ENCODE measurements at regions not wholly inside any gene's neighbourhood (a gene's known extent, or its start where the extent isn't known, plus 50 kb on each side); places are given as distances from the start of the nearest gene placed in this dataset.
A peak's percentile ranks its signal among the peaks of the same experiment; 100 is the strongest.

GRCh38 chr1:195806060-195806459 lies 802.2 kb downstream of the KCNT2 start:
- TF ChIP-seq CTCF (conservative IDR thresholded peaks at IDR 0.05; ENCODE audit: low read length) = no peak
- no peak for TF ChIP-seq EZH2phosphoT487 (IDR thresholded peaks at IDR 0.05; ENCODE audit: borderline replicate concordance, low read depth, low read length)
- POLR2A ChIA-PET = interaction anchor here (0.6 kb wide), 1 partner anchor 1414 kb away, joined by 4 read pairs; no protein-coding TSS in a partner anchor
- no peaks in the 10 kb centered on the region for H3K79me2 ChIP-seq (ENCODE audit: insufficient read depth, low read depth, low read length)
- no peaks in the 10 kb centered on the region for H4K20me1 ChIP-seq (ENCODE audit: insufficient read depth, low read length)
- no TSS peak for BruUV-seq (replicated peaks)
- DNase-seq (ENCODE audit: low spot score) = no peak
- H2AFZ ChIP-seq (ENCODE audit: low read length) = no peak overlapping the region
- CTCF ChIA-PET (ENCODE audit: unreplicated experiment) = no interaction called here
- no peaks in the 10 kb centered on the region for H3K9me3 ChIP-seq (ENCODE audit: low read length)
- no peak overlapping the region for H3K4me2 ChIP-seq (ENCODE audit: low read length)
- H3K4me3 ChIP-seq (ENCODE audit: low read depth, low read length, poor library complexity, severe bottlenecking) = no peak overlapping the region
- no peak overlapping the region for H3K27ac ChIP-seq (ENCODE audit: low read depth, low read length, poor library complexity, severe bottlenecking)
- H3K4me1 ChIP-seq (ENCODE audit: insufficient read depth, low read length, poor library complexity, severe bottlenecking) = no peaks in the 10 kb centered on the region
- no peaks in the 10 kb centered on the region for H3K9me2 ChIP-seq (ENCODE audit: insufficient read depth, low read length)
- intact Hi-C loops (cut with micrococcal nuclease; ENCODE audit: unreplicated experiment) = no loop called here
- no peaks in the 10 kb centered on the region for H3K36me3 ChIP-seq (ENCODE audit: insufficient read depth, low read length)

GRCh38 chr1:195804547-195804946 lies 803.7 kb downstream of the KCNT2 start:
- no peak overlapping the region for H3K4me3 ChIP-seq (ENCODE audit: low read depth, low read length, poor library complexity, severe bottlenecking)
- intact Hi-C loops (cut with micrococcal nuclease; ENCODE audit: unreplicated experiment) = no loop called here
- peak; percentile 60 for TF ChIP-seq CTCF (conservative IDR thresholded peaks at IDR 0.05; ENCODE audit: low read length)
- no peak for TF ChIP-seq EZH2phosphoT487 (IDR thresholded peaks at IDR 0.05; ENCODE audit: borderline replicate concordance, low read depth, low read length)
- no peaks in the 10 kb centered on the region for H4K20me1 ChIP-seq (ENCODE audit: insufficient read depth, low read length)
- H3K36me3 ChIP-seq (ENCODE audit: insufficient read depth, low read length) = no peaks in the 10 kb centered on the region
- DNase-seq (ENCODE audit: low spot score) = no peak
- BruUV-seq (replicated peaks) = no TSS peak
- H3K4me2 ChIP-seq (ENCODE audit: low read length) = no peak overlapping the region
- no peaks in the 10 kb centered on the region for H3K9me2 ChIP-seq (ENCODE audit: insufficient read depth, low read length)
- no peak overlapping the region for H2AFZ ChIP-seq (ENCODE audit: low read length)
- H3K4me1 ChIP-seq (ENCODE audit: insufficient read depth, low read length, poor library complexity, severe bottlenecking) = no peaks in the 10 kb centered on the region
- H3K27ac ChIP-seq (ENCODE audit: low read depth, low read length, poor library complexity, severe bottlenecking) = no peak overlapping the region
- ChIA-PET POLR2A (no interaction called here), CTCF (ENCODE audit: unreplicated experiment) (no interaction called here)
- no peaks in the 10 kb centered on the region for H3K79me2 ChIP-seq (ENCODE audit: insufficient read depth, low read depth, low read length)
- H3K9me3 ChIP-seq (ENCODE audit: low read length) = no peaks in the 10 kb centered on the region

GRCh38 chr1:195799016-195799415 lies 809.2 kb downstream of the KCNT2 start:
- H4K20me1 ChIP-seq (ENCODE audit: insufficient read depth, low read length) = no peaks in the 10 kb centered on the region
- H3K36me3 ChIP-seq (ENCODE audit: insufficient read depth, low read length) = no peaks in the 10 kb centered on the region
- no peak for DNase-seq (ENCODE audit: low spot score)
- no peak overlapping the region for H3K27ac ChIP-seq (ENCODE audit: low read depth, low read length, poor library complexity, severe bottlenecking)
- H3K4me2 ChIP-seq (ENCODE audit: low read length) = no peak overlapping the region
- CTCF ChIA-PET (ENCODE audit: unreplicated experiment) = no interaction called here
- no peaks in the 10 kb centered on the region for H3K79me2 ChIP-seq (ENCODE audit: insufficient read depth, low read depth, low read length)
- BruUV-seq (replicated peaks) = no TSS peak
- H3K9me3 ChIP-seq (ENCODE audit: low read length) = no peaks in the 10 kb centered on the region
- intact Hi-C loops (cut with micrococcal nuclease; ENCODE audit: unreplicated experiment) = no loop called here
- POLR2A ChIA-PET = no interaction called here
- no peaks in the 10 kb centered on the region for H3K9me2 ChIP-seq (ENCODE audit: insufficient read depth, low read length)
- no peak for TF ChIP-seq CTCF (conservative IDR thresholded peaks at IDR 0.05; ENCODE audit: low read length)
- TF ChIP-seq EZH2phosphoT487 (IDR thresholded peaks at IDR 0.05; ENCODE audit: borderline replicate concordance, low read depth, low read length) = no peak
- no peaks in the 10 kb centered on the region for H3K4me1 ChIP-seq (ENCODE audit: insufficient read depth, low read length, poor library complexity, severe bottlenecking)
- H3K4me3 ChIP-seq (ENCODE audit: low read depth, low read length, poor library complexity, severe bottlenecking) = no peak overlapping the region
- no peak overlapping the region for H2AFZ ChIP-seq (ENCODE audit: low read length)
